Neural progenitor cell (in vitro differentiated cells): ENCODE measurements at regions not wholly inside any gene's neighbourhood (a gene's known extent, or its start where the extent isn't known, plus 50 kb on each side); places are given as distances from the start of the nearest gene placed in this dataset.

ENCODE experiments used
- DNase-seq: peaks from one replicate; pipeline ENCODE4 v3.0.0-alpha.2; 2016; ENCODE audit warnings: low spot score
- H2AFZ ChIP-seq: fragments of 200-600 bp; sonication (generic); replicated peaks from 2 replicates; pipeline ENCODE4 v1.6.1; 2016; ENCODE audit warnings: antibody characterized with exemption
- H3F3A ChIP-seq: fragments of 200-600 bp; sonication (generic); 2 replicates; pipeline ENCODE4 v1.6.1; 2016; ENCODE audit warnings: antibody characterized with exemption, low read depth
- H3K27ac ChIP-seq: fragments of 200-600 bp; sonication (generic); 2 replicates; pipeline ENCODE4 v1.5.1; 2016; ENCODE audit warnings: mild to moderate bottlenecking
- H3K27me3 ChIP-seq: fragments of 200-600 bp; sonication (generic); 2 replicates; pipeline ENCODE4 v1.6.1; 2016; ENCODE audit warnings: mild to moderate bottlenecking, moderate library complexity
- H3K36me3 ChIP-seq: fragments of 200-600 bp; sonication (generic); 2 replicates; pipeline ENCODE4 v1.5.1; 2016
- H3K4me1 ChIP-seq: fragments of 200-600 bp; sonication (generic); 2 replicates; pipeline ENCODE4 v1.6.1; 2016; ENCODE audit warnings: mixed run types
- H3K4me2 ChIP-seq: fragments of 200-600 bp; sonication (generic); 2 replicates; pipeline ENCODE4 v1.6.1; 2016
- H3K4me3 ChIP-seq: fragments of 200-600 bp; sonication (generic); 2 replicates; pipeline ENCODE4 v1.5.1; 2016
- H3K79me2 ChIP-seq: fragments of 200-600 bp; sonication (generic); 2 replicates; pipeline ENCODE4 v1.6.1; 2016; ENCODE audit warnings: low read depth
- H3K9ac ChIP-seq: fragments of 200-600 bp; sonication (generic); 2 replicates; pipeline ENCODE4 v1.6.1; 2016
- H3K9me3 ChIP-seq: fragments of 200-600 bp; sonication (generic); 2 replicates; pipeline ENCODE4 v1.5.1; 2016; ENCODE audit warnings: low read depth
- H4K20me1 ChIP-seq: fragments of 200-600 bp; sonication (generic); 2 replicates; pipeline ENCODE4 v1.6.1; 2016; ENCODE audit warnings: low read depth
- H3K27ac Mint-ChIP-seq: 3 replicates; pipeline ENCODE4 v1.8.0; 2021; ENCODE audit warnings: mixed read lengths
- H3K27me3 Mint-ChIP-seq: 2 replicates; pipeline ENCODE4 v1.8.0; 2022; ENCODE audit warnings: low read depth, mild to moderate bottlenecking, inconsistent platforms, moderate library complexity, mixed read lengths; ENCODE audit not compliant: insufficient read depth
- H3K36me3 Mint-ChIP-seq: 3 replicates; pipeline ENCODE4 v1.8.0; 2021; ENCODE audit warnings: mixed read lengths
- H3K4me1 Mint-ChIP-seq: 3 replicates; pipeline ENCODE4 v1.8.0; 2021; ENCODE audit warnings: mixed read lengths
- H3K4me3 Mint-ChIP-seq: 3 replicates; pipeline ENCODE4 v1.8.0; 2021; ENCODE audit warnings: mild to moderate bottlenecking, moderate library complexity, mixed read lengths
- H3K9me3 Mint-ChIP-seq: 3 replicates; pipeline ENCODE4 v1.8.0; 2020; ENCODE audit warnings: mixed read lengths
- CTCF ChIP-seq: fragments of 200-600 bp; sonication (generic); IDR thresholded peaks from 2 replicates; pipeline ENCODE4 v1.5.1; 2017; ENCODE audit warnings: antibody characterized with exemption, mild to moderate bottlenecking
- EZH2 ChIP-seq: fragments of 200-600 bp; sonication (generic); IDR thresholded peaks from 2 replicates; pipeline ENCODE4 v1.6.1; 2017; ENCODE audit warnings: antibody characterized with exemption, mild to moderate bottlenecking, moderate library complexity
- EZH2phosphoT487 ChIP-seq: fragments of 200-600 bp; sonication (generic); IDR thresholded peaks from 2 replicates; pipeline ENCODE4 v1.6.1; 2017; ENCODE audit warnings: antibody characterized with exemption

DNA sequence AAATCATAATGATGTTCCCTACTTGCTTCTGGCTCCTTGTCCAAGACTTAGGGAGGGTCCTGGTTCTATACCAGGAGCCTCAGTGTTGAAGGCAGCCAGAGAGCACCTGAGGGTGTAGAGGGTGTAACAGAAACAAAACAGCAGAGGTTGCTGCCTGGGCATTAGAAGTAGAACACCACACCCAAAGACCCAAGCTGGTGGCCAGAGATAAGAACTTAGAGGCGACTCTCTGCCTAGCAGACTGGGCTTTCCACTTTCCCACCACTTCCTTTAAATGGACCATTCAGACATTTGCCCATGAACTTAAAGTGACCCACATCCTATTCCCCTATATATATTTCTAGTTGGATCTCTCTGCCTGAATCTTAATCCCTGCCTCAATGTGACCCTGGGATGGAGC, 189.8 kb downstream of the KLF13 start:
- Histone ChIP-seq H3K4me3 (no peak overlapping the region), H4K20me1 (no peaks in the 10 kb centered on the region), H3F3A (peaks cover 6% of the 10 kb centered on the region), H2AFZ (no peak overlapping the region), H3K9me3 (no peaks in the 10 kb centered on the region), H3K4me2 (no peak overlapping the region), H3K27me3 (no peaks in the 10 kb centered on the region), H3K79me2 (no peaks in the 10 kb centered on the region), H3K36me3 (no peaks in the 10 kb centered on the region), H3K9ac (no peak overlapping the region), H3K4me1 (no peaks in the 10 kb centered on the region), H3K27ac (no peak overlapping the region)
- Mint-ChIP-seq H3K36me3 (no peaks in the 10 kb centered on the region), H3K4me1 (no peaks in the 10 kb centered on the region), H3K4me3 (no peak overlapping the region), H3K9me3 (no peaks in the 10 kb centered on the region), H3K27me3 (peaks cover 5% of the 10 kb centered on the region), H3K27ac (no peak overlapping the region)
- no peak for DNase-seq
- TF ChIP-seq EZH2phosphoT487 = no peak
- TF ChIP-seq CTCF = no peak
- TF ChIP-seq EZH2 = no peak

DNA sequence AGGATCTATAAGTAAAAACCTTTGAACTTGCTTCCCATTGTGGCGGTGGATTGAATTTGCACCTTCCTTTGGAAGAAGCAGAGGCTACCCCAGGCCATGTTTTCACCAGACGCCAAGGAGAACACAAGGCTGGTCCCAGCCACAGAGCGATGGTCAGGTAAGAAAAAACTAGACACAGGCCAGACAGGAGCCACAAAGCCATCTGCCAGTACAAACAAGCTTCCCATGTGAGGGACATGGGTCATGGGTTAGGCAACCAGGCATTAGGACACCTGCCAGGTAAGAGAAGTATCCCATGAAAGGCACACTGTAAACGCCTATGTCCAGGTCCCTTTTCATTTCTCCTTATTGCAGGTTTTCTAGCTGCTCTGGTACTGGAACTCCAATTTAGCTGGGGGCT, 190.2 kb downstream of the KLF13 start:
- Histone ChIP-seq H3K9me3 (no peaks in the 10 kb centered on the region), H3K27ac (no peak overlapping the region), H3K36me3 (no peaks in the 10 kb centered on the region), H2AFZ (no peak overlapping the region), H3K79me2 (no peaks in the 10 kb centered on the region), H4K20me1 (no peaks in the 10 kb centered on the region), H3K4me1 (no peaks in the 10 kb centered on the region), H3K4me2 (no peak overlapping the region), H3K9ac (no peak overlapping the region), H3F3A (peaks cover 4% of the 10 kb centered on the region), H3K27me3 (no peaks in the 10 kb centered on the region), H3K4me3 (no peak overlapping the region)
- TF ChIP-seq EZH2 (no peak), CTCF (no peak), EZH2phosphoT487 (no peak)
- Mint-ChIP-seq H3K36me3 (no peaks in the 10 kb centered on the region), H3K27me3 (peaks cover 5% of the 10 kb centered on the region), H3K9me3 (no peaks in the 10 kb centered on the region), H3K27ac (no peak overlapping the region), H3K4me1 (no peaks in the 10 kb centered on the region), H3K4me3 (no peak overlapping the region)
- DNase-seq = no peak

DNA sequence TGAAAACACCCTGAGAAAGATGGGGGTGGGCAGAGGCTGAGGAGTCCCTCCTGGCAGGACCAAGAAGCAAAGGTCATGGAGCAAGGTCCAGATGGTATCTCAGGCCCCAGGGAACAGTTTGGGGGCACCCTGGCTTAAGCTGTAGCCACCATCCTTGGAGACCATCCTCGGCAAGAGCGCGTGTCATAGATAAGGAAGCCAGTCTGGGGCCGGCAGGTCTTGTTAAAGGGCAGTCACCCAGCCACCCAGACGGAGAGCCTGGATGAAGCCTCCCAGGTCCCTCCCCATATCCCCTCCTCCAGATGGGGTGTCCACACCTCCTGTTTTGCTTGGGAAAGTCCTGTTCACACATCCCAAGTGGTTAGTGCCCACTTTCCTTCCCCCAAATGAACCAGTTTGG, 191.1 kb downstream of the KLF13 start:
- Histone ChIP-seq H4K20me1 (no peaks in the 10 kb centered on the region), H3K27me3 (no peaks in the 10 kb centered on the region), H3K27ac (no peak overlapping the region), H3K9ac (no peak overlapping the region), H3K79me2 (no peaks in the 10 kb centered on the region), H3K4me3 (no peak overlapping the region), H3K36me3 (no peaks in the 10 kb centered on the region), H3K4me1 (no peaks in the 10 kb centered on the region), H3K4me2 (no peak overlapping the region), H3F3A (no peaks in the 10 kb centered on the region), H2AFZ (no peak overlapping the region), H3K9me3 (no peaks in the 10 kb centered on the region)
- DNase-seq = no peak
- H3K4me3 Mint-ChIP-seq = no peak overlapping the region
- no peaks in the 10 kb centered on the region for H3K4me1 Mint-ChIP-seq
- no peaks in the 10 kb centered on the region for H3K9me3 Mint-ChIP-seq
- TF ChIP-seq CTCF (no peak), EZH2 (no peak), EZH2phosphoT487 (no peak)
- H3K27me3 Mint-ChIP-seq = peaks cover 5% of the 10 kb centered on the region
- H3K36me3 Mint-ChIP-seq = no peaks in the 10 kb centered on the region
- H3K27ac Mint-ChIP-seq = no peak overlapping the region

DNA sequence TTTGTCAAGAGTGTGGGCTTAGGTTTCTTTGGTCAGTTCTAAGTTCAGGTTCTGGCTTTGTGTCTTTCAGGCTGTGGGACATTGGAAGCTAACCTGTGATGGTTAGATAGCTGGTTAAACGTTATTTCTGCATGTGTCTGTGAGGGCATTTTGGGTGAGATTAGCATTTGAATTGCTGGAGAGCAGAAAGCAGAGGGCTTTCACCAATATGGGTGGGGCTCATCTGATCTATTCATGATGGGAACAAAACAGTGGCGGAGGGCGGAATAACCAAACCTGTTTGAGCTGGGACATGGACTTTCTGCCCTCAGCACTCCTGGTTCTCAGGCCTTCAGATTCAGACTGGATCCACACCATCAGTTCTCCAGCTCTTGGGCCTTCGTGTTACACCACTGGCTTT, 195.4 kb downstream of the KLF13 start:
- no peaks in the 10 kb centered on the region for H3K27me3 ChIP-seq

More for the DNA sequence above, 195.4 kb downstream of the KLF13 start:
- H4K20me1 ChIP-seq = no peaks in the 10 kb centered on the region
- no peak overlapping the region for H3K9ac ChIP-seq
- H3K27ac Mint-ChIP-seq = no peak overlapping the region
- no peak overlapping the region for H2AFZ ChIP-seq
- no peak for DNase-seq
- no peaks in the 10 kb centered on the region for H3K4me1 Mint-ChIP-seq
- TF ChIP-seq EZH2 (no peak), CTCF (no peak), EZH2phosphoT487 (no peak)
- H3K4me2 ChIP-seq = no peak overlapping the region
- H3K79me2 ChIP-seq = no peaks in the 10 kb centered on the region
- H3K4me3 Mint-ChIP-seq = no peak overlapping the region
- no peaks in the 10 kb centered on the region for H3F3A ChIP-seq
- no peaks in the 10 kb centered on the region for H3K36me3 ChIP-seq
- H3K4me3 ChIP-seq = no peak overlapping the region
- H3K27me3 Mint-ChIP-seq = peaks cover 2% of the 10 kb centered on the region
- H3K27ac ChIP-seq = no peak overlapping the region
- no peaks in the 10 kb centered on the region for H3K9me3 Mint-ChIP-seq
- no peaks in the 10 kb centered on the region for H3K9me3 ChIP-seq
- no peaks in the 10 kb centered on the region for H3K4me1 ChIP-seq
- H3K36me3 Mint-ChIP-seq = no peaks in the 10 kb centered on the region
